Neural cell (in vitro differentiated cells): ENCODE measurements at regions not wholly inside any gene's neighbourhood (a gene's known extent, or its start where the extent isn't known, plus 50 kb on each side); places are given as distances from the start of the nearest gene placed in this dataset.

Experiments
- H2AFZ ChIP-seq: fragments of 200-600, 300-800 bp; sonication (generic), shearing (Covaris generic); 2 replicates; pipeline ENCODE4 v1.6.0; 2014; ENCODE audit warnings: low read depth, mild to moderate bottlenecking, antibody characterized with exemption, low read length, moderate library complexity
- H3F3A ChIP-seq: fragments of 200-600 bp; shearing (Covaris generic); 2 replicates; pipeline ENCODE4 v1.6.1; 2016; ENCODE audit warnings: mild to moderate bottlenecking, moderate library complexity, mixed read lengths, antibody characterized with exemption, low read length; ENCODE audit not compliant: insufficient read depth, poor library complexity, severe bottlenecking
- H3K27ac ChIP-seq: fragments of 200-600, 300-800 bp; sonication (generic), shearing (Covaris generic); 2 replicates; pipeline ENCODE4 v1.5.1; 2014; ENCODE audit warnings: mild to moderate bottlenecking, low read length, moderate library complexity
- H3K27me3 ChIP-seq: fragments of 300-800, 200-600 bp; sonication (generic), shearing (Covaris generic); 2 replicates; pipeline ENCODE4 v1.6.0; 2014; ENCODE audit warnings: mild to moderate bottlenecking, low read depth, low read length, moderate library complexity; ENCODE audit not compliant: insufficient read depth
- H3K36me3 ChIP-seq: fragments of 300-800, 200-600 bp; sonication (generic), shearing (Covaris generic); 2 replicates; pipeline ENCODE4 v1.5.1; 2014; ENCODE audit warnings: mild to moderate bottlenecking, antibody characterized with exemption, low read length, moderate library complexity; ENCODE audit not compliant: insufficient read depth
- H3K4me2 ChIP-seq: fragments of 300-800, 200-600 bp; sonication (generic), shearing (Covaris generic); 2 replicates; pipeline ENCODE4 v1.6.0; 2014; ENCODE audit warnings: mild to moderate bottlenecking, low read length
- H3K4me3 ChIP-seq: fragments of 300-800, 200-600 bp; sonication (generic), shearing (Covaris generic); 2 replicates; pipeline ENCODE4 v1.5.1; 2014; ENCODE audit warnings: mild to moderate bottlenecking, low read length, moderate library complexity
- H3K79me2 ChIP-seq: fragments of 200-600 bp; shearing (Covaris generic); replicated peaks from 2 replicates; pipeline ENCODE4 v1.6.0; 2014; ENCODE audit warnings: mild to moderate bottlenecking, low read length, moderate library complexity; ENCODE audit not compliant: insufficient read depth
- H3K9ac ChIP-seq: fragments of 300-800, 200-600 bp; sonication (generic), shearing (Covaris generic); 2 replicates; pipeline ENCODE4 v1.6.1; 2016; ENCODE audit warnings: mild to moderate bottlenecking, low read length, mixed read lengths
- H3K9me2 ChIP-seq: fragments of 200-600 bp; shearing (Covaris generic); 2 replicates; pipeline ENCODE4 v1.6.1; 2016; ENCODE audit warnings: mild to moderate bottlenecking, low read length, mixed read lengths; ENCODE audit not compliant: insufficient read depth
- H3K9me3 ChIP-seq: fragments of 200-600, 300-800 bp; sonication (generic), shearing (Covaris generic); 2 replicates; pipeline ENCODE4 v1.6.1; 2016; ENCODE audit warnings: mild to moderate bottlenecking, mixed run types, low read length, moderate library complexity, mixed read lengths
- H4K20me1 ChIP-seq: fragments of 200-600 bp; shearing (Covaris generic); 2 replicates; pipeline ENCODE4 v1.6.1; 2016; ENCODE audit warnings: mild to moderate bottlenecking, mixed run types; ENCODE audit not compliant: insufficient read depth
- CTCF ChIP-seq: fragments of 450-650 bp; IDR thresholded peaks from 2 replicates; pipeline ENCODE4 v1.5.1; 2014; ENCODE audit warnings: antibody characterized with exemption, mild to moderate bottlenecking, moderate library complexity; ENCODE audit not compliant: poor library complexity, severe bottlenecking
- EP300 ChIP-seq: fragments of 450-650 bp; conservative IDR thresholded peaks from 2 replicates; pipeline ENCODE4 v1.6.1; 2014; ENCODE audit warnings: antibody characterized with exemption, mild to moderate bottlenecking, moderate library complexity; ENCODE audit not compliant: poor library complexity, severe bottlenecking
- EZH2 ChIP-seq: fragments of 200-600, 300-800 bp; shearing (Covaris generic), sonication (generic); IDR thresholded peaks from 2 replicates; pipeline ENCODE4 v1.6.1; 2014; ENCODE audit warnings: antibody characterized with exemption, low read length, borderline replicate concordance, mild to moderate bottlenecking; ENCODE audit not compliant: insufficient read depth, poor library complexity, severe bottlenecking
- MXI1 ChIP-seq: fragments of 450-650 bp; conservative IDR thresholded peaks from 2 replicates; pipeline ENCODE4 v1.6.1; 2014; ENCODE audit warnings: antibody characterized with exemption, mild to moderate bottlenecking; ENCODE audit not compliant: poor library complexity, severe bottlenecking
- POLR2AphosphoS5 ChIP-seq: IDR thresholded peaks from 2 replicates; pipeline ENCODE4 v1.6.1; 2012
- RAD21 ChIP-seq: fragments of 450-650 bp; conservative IDR thresholded peaks from 2 replicates; pipeline ENCODE4 v1.6.1; 2014; ENCODE audit warnings: antibody characterized with exemption, mild to moderate bottlenecking, moderate library complexity
- REST ChIP-seq: IDR thresholded peaks from 2 replicates; pipeline ENCODE4 v1.6.1; 2012; ENCODE audit warnings: borderline replicate concordance
- SMC3 ChIP-seq: fragments of 450-650 bp; conservative IDR thresholded peaks from 2 replicates; pipeline ENCODE4 v1.6.1; 2014; ENCODE audit warnings: antibody characterized with exemption, mild to moderate bottlenecking, moderate library complexity; ENCODE audit not compliant: poor library complexity
- TAF1 ChIP-seq: IDR thresholded peaks from 2 replicates; pipeline ENCODE4 v1.6.1; 2012; ENCODE audit warnings: low read depth

- Histone ChIP-seq H3K4me3 (no peak overlapping the region), H3K9ac (no peak overlapping the region), H3K27me3 (no peaks in the 10 kb centered on the region), H3K4me2 (no peak overlapping the region), H3K9me3 (no peaks in the 10 kb centered on the region), H3F3A (no peaks in the 10 kb centered on the region), H4K20me1 (no peaks in the 10 kb centered on the region), H3K9me2 (no peaks in the 10 kb centered on the region), H3K36me3 (no peaks in the 10 kb centered on the region), H3K79me2 (peaks cover 4% of the 10 kb centered on the region), H3K27ac (no peak overlapping the region), H2AFZ (no peak overlapping the region)
- TF ChIP-seq POLR2AphosphoS5 (no peak), MXI1 (no peak), REST (no peak), EZH2 (no peak), TAF1 (no peak), CTCF (no peak), EP300 (no peak), RAD21 (no peak)
Observed at GRCh38 chr6:21785164-21785563, 191.6 kb downstream of the SOX4 start.

- TF ChIP-seq MXI1 (no peak), EZH2 (no peak), POLR2AphosphoS5 (no peak), TAF1 (no peak), REST (no peak), SMC3 (no peak), CTCF (no peak), RAD21 (no peak), EP300 (no peak)
- H3K9me3 ChIP-seq = no peaks in the 10 kb centered on the region
- no peak overlapping the region for H3K9ac ChIP-seq
- H3K4me2 ChIP-seq = no peak overlapping the region
- no peaks in the 10 kb centered on the region for H3F3A ChIP-seq
- no peak overlapping the region for H2AFZ ChIP-seq
- H3K9me2 ChIP-seq = no peaks in the 10 kb centered on the region
- H3K27ac ChIP-seq = no peak overlapping the region
- H3K4me3 ChIP-seq = no peak overlapping the region
- H3K79me2 ChIP-seq = peaks cover 4% of the 10 kb centered on the region
- no peaks in the 10 kb centered on the region for H3K27me3 ChIP-seq
- no peaks in the 10 kb centered on the region for H4K20me1 ChIP-seq
- no peaks in the 10 kb centered on the region for H3K36me3 ChIP-seq
Observed at GRCh38 chr6:21791056-21791455, 197.5 kb downstream of the SOX4 start.
